HL-60/S4 treated with retinoic acid at 250 ng/mL for 4 days and 3 days (cell line): ENCODE measurements at regions not wholly inside any gene's neighbourhood (a gene's known extent, or its start where the extent isn't known, plus 50 kb on each side); places are given as distances from the start of the nearest gene placed in this dataset.

Experiments used
- in situ Hi-C: fragments of 300-500 bp; cut with MboI; formaldehyde crosslinking; loops from 2 replicates; pipeline ENCODE4 v1.7.0; 2022; ENCODE audit warnings: low sequenced_read_pairs

DNA sequence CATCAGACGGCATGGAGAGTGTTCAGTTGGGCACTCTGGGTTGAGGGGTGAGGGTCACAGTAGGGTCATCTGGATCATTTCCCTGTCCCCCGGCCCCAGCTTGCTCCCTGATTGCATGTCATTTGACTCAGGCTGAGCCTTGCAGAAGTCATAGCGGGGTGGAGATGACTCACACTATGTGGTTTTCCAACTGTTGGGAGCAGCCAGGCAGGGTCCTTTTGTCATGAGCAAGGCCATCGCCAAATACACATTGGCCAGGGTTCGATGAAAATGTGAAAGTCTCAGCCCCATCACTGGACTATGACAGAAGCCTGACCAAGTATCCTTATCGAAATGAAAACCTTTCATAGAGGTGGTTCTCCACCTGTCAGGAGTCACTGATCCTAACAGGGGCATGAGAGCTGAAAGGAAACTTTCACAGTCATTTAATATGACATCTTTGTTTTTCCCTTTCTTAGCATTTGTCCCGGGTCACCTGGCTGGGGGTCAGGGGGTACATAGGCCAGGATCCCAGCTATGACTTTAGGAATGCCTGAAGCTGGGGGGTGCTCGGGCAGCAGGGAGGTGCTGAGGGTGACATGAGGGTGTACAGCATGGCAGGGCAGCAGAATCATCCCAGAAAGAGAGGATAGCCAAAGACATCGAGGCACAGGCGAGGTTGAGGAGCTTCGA, 70.2 kb upstream of the CD93 start:
- in situ Hi-C loops = no loop called here

DNA sequence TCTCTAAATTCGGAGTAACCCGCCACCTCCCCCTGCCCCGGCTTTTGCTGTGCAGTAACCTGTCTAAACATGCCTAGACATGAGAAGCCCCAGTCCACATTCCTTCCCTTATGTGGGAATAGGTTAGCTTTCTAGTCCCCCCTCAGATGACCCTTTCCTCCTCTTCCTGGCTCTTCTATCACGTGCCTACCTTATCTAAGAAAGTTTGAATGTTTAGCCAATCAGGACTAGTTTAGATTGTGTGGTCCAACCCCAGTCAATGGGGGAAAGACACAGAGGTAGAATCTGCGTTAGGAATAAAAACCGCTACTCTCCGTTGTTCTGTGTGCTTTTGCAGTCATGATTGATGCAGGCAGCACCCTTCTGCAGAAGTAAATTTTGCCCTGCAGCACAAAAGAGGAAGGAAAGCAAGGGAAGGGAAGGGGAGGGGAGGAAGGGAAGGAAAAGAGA, 69.0 kb upstream of the CD93 start:
- in situ Hi-C loops = no loop called here

DNA sequence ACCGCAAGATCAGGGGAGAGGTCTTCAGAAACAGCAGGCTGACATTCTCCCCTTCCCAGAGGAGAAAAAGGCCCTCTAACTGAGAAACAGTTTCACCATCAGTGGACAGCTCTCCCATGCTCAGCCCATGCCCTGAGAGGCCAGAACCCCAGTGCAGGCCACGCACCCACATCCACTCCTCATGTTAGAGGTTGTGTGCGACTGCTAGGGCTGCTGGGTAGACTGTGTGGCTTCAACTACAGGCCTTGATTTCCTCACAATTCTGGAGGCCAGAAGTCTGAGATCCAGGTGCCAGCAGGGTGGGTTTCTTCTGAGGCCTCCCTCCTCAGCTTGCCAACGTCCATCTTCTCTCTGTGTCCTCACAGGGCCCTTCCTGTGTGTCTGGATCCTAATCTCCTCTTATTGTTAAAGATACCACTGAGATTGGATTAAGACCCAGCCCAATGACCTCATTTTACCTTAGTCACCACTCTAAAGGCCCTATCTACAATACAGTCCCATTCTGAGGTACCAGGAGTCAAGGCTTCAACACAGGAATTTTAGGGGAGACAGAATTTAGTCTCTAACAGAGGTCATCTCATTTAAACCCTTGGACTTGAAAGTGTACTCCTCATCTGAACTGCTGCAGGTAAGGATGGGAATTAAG, 67.7 kb upstream of the CD93 start:
- in situ Hi-C loops = no loop called here

DNA sequence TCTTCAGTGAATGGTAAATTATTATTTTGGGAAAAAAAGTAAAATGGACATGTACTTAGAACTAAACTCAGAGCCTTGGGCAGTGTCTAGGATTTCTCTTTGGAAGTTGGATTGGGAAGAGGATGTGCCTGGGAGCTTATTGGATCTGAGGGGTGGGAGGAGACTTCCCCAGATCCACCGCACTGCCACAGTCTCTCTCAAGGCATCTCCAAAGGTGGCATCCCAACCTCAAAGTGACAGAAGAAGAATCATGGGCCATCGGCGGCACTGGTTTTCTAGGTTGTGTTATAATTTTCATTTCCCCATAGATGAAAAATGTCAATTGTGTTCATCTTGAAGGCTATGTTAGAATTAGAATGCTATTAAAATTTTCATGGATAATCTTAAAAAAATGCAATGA, 66.8 kb upstream of the CD93 start:
- in situ Hi-C loops = no loop called here

DNA sequence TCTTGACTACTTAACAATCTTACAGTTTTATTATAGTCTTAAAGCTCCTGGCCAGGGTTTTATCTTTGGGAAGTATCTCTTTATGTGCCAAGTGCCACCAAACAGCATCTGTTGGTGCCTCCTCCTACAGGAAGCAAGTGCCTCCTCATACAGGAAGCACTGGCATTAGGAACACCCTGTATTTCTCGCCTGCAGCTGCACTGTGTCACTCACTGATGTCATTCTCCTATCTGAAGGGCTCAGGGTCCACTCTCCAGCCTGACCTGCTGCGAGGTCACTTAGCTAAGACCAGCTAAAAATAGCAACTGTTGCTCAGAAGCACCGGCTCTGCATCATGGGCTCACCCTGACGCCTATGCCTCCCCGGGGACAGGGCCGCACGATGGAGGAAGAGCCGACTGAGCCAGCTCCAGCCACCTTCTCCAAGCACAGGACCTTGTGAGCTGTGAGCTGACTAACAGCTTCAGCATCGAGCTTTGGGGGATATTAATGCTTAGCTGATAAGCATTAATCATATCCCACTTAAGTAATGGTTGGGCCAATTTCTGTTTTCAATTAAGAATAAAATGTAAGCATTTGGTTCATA, 66.3 kb upstream of the CD93 start:
- in situ Hi-C loops = no loop called here

DNA sequence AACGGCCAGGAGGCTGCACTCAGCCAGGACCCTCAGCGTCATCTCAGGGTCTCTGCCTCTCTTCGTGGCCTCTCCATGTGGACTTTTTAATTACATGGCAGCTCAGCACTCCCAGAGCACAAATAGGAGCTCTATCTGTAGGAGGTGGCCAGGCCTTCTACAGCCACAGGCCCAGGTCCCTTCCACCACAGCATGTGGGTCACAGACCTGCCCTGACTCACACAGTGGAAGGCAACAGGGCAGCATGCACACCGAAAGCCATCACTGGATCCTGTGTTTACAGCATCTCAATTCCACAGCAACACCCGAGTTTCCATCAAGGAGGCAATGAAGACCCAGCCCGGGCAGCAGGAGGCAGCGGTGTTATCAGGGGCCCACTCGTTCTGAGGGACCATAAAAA, 65.8 kb upstream of the CD93 start:
- in situ Hi-C loops = no loop called here

DNA sequence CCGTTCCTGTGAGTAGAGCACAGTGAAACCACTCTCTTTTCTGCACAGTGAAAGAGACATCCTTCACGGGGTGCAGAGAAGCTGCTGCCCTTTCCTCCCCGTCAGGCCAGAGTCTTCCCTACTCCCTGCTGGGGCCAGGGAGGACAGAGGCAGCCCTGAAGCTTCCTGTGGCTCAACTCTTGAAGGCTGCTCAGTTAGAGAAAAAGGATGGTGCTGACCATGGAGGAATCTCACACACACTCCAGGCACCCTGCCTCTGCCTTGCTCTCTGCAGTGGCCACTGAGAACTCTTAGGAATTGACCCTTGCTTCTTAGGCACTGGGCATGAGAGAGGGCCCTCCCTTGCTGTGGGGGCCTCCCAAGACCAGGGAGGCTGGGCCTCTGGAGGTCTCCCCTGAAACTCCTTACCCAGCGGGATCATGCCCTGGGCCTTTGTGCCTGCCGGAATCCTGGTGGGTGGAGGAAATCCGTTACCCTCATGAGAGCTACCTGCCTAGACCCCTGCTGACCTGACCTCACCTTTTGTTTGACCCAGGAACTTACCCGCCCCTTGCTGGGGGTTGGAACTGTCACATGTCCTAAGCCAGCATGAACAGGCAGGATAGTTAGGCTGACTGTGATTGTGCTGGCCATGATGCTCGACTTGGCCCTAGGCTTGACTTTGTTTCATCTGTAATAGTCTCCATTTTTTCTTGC, 65.0 kb upstream of the CD93 start:
- in situ Hi-C loops = no loop called here

DNA sequence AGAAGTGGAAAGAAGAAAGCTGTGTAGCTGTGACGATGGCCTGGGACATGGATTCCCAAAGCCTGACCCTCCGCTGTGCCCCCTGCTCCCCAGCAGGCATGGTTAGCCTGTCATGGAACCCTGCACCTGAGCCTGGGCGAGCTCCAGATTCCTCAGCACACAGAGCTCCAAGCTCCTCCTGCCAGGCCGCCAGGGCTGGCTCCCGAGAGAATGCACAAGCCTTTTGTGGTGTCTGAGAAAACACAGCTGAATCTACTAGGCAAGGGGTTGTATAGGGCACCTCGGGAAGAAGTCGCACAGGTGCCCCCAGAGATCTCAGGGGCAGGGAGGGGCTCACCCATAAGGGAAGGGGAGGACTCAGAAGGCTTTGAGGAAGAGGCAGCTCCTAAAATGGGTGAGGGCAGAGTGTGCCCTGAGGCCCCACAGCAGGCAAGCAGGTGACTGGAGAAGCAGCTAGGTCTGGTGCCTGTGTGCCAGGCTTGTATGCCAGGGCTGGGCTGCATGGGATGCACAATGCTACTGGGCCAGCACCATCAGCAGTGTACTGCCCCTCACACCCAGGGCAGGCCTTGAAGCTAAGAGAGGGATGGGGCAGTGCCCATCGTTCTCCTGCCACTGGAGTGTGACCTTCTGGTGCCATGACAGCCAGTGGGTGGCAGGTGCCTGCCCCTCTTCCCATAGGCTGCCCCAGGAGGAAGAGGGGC, 64.3 kb upstream of the CD93 start:
- in situ Hi-C loops = no loop called here

DNA sequence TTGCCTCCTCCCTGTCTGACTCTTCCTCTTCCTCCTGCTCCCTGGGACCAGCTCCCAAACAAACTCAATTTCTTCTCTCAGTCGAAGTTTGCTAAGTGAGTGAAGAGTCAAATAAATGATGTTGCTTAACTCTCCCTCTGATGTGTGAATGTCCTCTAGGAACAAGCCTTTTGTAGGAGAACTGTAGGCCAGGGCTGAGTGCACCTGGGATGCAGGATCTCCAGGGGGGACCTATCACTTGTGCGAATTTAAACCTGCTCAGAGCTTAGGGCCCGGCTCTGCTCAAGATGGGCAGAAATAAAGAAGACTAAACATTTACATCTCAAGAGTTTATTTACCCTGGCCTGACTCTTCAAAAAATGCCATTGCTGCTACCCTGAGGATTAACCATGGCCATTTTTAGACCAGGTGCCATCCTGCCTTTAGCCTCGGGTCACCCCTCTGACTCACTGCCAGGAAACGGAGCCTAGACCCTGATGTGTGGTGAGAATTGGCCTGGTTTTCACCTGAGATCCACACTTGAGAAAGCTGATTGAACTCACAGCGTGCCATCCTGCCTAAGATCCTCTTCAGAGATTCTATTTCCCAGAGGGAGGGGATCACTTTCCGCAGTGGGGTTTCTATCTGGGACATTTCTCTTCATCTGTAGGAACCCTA, 63.6 kb upstream of the CD93 start:
- in situ Hi-C loops = loop anchor here (5.0 kb wide), 1 partner anchor 97 kb away; no protein-coding TSS in a partner anchor

DNA sequence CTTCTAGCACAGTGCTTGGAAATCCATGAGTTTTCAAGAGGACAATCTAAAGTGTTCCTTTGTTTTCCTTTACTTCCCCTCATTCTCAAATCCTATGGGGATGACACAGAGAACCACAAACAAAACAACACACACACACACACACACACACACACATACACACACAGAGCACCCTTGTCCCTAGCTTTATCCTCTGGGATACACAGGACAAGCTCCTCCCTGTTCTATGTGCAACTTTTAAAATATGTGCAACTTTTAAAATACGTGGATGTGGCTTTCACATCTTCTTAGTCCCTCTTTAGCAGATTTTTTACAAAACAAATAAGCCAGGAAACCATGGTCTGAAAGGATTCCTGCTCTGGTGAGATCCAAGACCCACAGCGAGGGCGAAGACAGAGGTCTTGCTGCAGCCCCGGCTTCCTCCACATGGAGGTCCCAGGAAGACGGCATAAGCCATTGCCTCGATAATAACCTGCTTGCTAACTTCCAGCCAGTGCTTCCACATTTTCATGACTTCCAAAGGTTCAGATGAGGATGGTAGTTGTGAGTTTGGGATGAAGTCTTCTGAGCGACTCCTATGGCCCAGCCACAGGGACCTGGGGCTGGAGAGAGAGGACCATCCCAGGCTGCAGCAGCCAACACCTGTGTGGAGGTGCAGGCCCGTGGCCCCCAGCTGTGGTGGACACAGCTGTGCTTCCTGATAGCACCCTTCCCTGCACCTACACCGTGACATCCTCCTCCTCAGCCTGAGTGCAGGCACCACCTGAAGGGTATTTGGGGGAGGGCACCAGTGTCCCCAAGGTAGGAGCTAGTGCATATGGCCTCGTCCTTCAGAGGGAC, 62.8 kb upstream of the CD93 start:
- in situ Hi-C loops = loop anchor here (5.0 kb wide), 1 partner anchor 97 kb away; no protein-coding TSS in a partner anchor

DNA sequence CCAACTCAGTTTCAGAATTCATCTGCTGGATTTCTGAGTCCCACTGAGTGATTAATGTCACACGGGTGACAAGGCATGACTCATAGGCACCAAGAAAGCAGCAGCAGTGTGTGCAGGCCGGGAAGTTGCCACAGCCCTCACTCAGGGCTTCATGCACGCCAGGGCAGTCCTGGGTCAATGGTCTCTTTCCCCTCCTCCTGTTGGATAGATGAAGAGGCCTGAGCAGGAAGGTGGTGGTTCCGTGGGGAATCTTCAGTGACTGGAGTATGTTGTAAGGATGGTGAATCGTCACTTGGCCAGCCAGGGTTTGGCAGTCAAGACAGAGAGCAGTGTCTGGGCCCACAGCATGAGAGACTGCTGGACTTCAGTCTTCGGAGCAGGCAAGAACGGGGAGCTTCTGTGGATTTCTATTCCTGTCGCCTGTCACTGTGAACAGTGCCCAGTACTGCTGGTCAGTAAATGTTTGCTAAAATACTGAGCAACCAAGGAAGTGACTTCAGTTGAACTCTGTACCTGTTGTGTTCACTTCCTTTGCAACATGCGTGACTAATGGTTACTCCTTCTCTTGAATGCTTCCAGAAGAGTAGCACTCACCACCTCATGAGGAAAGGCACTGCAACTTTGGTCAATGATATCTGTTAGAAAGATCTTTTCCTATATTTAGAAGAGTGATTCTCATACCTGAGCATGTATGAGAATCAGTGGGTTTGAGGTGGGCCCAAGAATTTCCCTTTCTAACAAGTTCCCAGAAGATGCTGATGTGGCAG, 62.0 kb upstream of the CD93 start:
- in situ Hi-C loops = loop anchor here (5.0 kb wide), 1 partner anchor 96 kb away; no protein-coding TSS in a partner anchor

DNA sequence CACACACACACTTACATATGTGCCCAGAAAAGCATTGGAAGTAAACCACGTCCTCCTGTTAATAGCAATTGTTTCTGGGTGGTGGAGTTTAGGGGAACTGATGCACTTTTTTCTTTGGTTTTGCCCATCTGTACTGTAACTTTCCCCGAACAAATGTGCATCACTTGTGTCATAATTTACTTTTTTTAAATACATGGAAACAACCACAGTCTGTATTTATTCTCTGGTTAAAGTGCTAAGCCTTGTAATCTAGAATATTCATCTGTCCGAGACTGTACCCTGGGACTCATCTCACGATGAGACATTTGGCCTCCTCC, 61.5 kb upstream of the CD93 start:
- in situ Hi-C loops = loop anchor here (5.0 kb wide), 1 partner anchor 95 kb away; no protein-coding TSS in a partner anchor

DNA sequence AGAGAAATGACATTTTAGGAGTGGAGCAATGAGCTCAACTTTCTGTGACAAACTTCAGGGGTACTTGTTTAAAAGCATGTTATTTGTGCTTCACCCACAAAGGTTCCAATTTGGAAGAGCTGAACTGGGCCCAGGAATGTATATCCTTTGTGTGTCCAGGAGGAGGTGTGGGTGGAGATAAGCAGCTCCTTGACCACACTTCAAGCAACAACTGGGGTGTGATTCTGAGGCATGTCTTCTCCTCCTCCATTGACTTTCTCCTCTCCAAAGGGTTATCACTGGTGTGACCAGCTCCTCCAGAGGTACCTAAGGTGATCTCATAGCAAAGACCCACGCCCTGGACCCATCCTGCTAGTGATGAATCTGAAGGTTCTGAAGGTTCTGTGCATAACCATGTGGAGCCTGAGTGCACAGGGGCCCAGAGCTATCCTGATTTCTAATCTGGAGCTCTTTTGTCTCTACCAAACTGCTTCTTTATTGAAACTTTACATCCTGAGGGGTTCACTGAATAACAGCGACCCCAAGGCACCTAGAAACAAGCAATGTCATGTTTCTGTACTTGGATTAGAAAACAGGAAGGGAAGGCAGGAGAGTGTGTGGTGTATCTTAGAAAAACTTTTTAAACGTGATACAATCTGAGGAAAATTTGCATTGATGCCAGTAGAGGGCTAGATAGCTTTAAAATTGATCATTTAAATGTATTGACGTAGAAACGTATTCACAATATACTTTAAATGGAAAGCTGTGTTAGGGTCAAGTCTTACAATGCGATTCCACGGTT, 60.9 kb upstream of the CD93 start:
- in situ Hi-C loops = loop anchor here (5.0 kb wide), 1 partner anchor 95 kb away; no protein-coding TSS in a partner anchor

DNA sequence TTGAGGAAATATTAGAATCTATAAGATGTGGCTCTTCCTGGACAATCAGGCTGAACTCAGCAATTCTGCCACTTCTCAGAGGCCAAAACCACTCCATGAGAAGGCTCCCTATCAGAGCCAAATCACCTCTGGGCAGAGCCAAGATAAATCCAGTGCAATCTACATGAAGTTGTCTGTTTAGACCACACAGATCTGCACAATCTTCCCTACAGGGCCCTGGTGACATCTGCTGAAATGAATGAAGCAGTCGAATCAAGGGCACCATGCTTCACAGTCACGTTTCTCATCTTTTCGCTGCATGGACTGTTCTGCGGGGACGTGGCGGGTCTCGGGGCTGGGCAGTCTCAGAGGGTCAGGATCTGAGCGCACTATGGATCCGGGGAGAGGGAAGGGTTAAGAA, 60.1 kb upstream of the CD93 start:
- in situ Hi-C loops = loop anchor here (5.0 kb wide), 1 partner anchor 94 kb away; no protein-coding TSS in a partner anchor

DNA sequence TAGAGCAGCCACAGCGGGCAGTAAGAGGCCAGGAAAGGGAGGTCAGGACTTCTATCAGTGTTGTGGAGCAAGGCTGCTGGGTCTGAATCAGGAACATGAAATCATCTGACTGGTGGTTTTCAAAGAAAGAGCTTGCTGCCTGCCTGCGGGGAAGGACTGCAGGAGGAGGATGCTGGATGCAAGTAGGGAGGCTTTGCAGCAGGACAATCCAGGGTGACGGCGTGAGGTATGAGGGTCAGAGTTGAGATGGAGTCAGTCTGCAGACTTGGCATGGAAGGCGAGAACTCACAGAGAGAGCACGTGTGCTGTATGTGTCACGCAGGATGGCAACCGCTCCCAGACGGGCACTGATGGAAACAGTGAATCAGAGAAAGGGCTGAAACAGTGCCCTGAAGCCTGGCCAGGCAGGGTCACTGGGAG, 59.2 kb upstream of the CD93 start:
- in situ Hi-C loops = loop anchor here (5.0 kb wide), 1 partner anchor 93 kb away; no protein-coding TSS in a partner anchor

DNA sequence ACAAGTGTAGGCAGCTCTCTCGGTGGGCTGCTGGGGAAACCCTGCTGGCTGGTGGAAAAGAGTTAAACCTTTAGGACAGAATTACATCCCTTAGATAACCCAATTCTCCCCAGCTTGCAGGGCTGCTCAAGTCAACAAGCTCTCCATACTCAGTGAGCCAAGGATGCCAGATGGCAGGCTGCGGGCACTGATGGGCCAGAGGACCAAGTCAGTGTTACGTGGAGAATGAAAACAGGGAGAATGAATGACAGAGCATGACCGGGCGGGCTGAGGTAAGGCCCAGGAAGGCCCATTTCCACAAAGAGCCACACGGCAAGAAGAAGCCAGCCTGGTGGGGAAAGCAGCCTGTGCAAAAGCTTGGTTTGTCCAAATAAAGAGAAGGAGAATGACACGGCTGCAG, 58.7 kb upstream of the CD93 start:
- in situ Hi-C loops = loop anchor here (5.0 kb wide), 1 partner anchor 93 kb away; no protein-coding TSS in a partner anchor

DNA sequence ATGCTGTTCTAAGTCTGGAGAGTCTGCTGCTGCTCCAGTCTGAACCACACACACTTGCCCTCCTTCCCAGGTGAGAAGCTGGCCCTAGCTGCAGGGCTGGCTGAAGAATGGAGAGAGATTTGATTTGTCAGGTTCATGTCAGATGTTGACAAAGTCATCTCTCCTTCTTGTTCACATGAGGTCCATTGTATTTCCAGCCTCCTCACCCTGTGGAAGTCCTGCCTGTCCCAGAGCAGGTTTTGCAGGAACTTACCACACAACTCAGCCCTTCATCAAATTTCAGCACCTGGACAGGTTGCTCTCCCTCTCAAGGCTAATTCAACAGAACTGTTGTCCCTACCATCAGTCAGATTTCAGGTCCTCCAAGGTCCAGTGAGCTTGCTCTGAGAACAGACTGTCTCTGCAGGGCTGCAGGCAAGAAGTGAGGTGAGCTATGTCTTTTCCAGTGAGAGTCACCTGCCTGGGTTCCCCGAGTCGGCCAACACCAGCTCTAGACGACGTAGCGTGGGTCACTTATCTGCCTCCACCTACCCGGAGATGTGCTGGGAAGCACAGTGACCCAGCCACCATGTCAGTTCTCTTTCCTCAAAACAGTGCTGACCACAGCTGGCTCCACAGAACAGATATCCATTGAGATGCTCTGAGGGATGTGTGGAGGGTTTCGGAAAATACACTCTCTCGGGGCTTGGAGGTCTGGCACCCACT, 58.0 kb upstream of the CD93 start:
- in situ Hi-C loops = no loop called here
